ENCODE measurements at regions not wholly inside any gene's neighbourhood (a gene's known extent, or its start where the extent isn't known, plus 50 kb on each side); places are given as distances from the start of the nearest gene placed in this dataset.

DNA sequence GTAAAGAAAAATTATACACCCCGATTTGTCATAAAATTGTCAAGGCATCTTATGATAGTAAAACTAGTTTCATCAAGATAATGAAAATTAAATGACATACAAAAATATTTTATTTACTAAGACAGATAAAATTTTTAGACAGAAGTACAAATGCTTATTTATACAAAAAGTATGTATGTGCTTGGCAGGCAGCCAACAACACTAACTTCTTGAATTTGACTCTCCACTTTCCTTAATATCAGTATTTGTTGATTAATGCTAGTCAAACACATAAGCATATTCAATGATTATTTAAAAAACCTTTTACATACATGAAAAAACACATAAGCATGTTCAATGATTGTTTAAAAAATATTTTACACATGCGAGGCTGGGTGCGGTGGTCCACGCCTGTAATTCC is 1079.9 kb upstream of the CDH6 start:
- Histone ChIP-seq H3K9me3 (ENCODE audit: low read depth) (no peaks in the 10 kb centered on the region), H3K4me1 (ENCODE audit: low read depth) (no peaks in the 10 kb centered on the region), H3K36me3 (no peaks in the 10 kb centered on the region), H3K4me3 (no peak overlapping the region), H3K27ac (no peak overlapping the region), H3K27me3 (no peaks in the 10 kb centered on the region)
- DNase-seq (ENCODE audit: low read depth in 1 of 2, low spot score in 1 of 2) = peak in 1 of 2 donors; percentile 7
- TF ChIP-seq, protein P1, sequence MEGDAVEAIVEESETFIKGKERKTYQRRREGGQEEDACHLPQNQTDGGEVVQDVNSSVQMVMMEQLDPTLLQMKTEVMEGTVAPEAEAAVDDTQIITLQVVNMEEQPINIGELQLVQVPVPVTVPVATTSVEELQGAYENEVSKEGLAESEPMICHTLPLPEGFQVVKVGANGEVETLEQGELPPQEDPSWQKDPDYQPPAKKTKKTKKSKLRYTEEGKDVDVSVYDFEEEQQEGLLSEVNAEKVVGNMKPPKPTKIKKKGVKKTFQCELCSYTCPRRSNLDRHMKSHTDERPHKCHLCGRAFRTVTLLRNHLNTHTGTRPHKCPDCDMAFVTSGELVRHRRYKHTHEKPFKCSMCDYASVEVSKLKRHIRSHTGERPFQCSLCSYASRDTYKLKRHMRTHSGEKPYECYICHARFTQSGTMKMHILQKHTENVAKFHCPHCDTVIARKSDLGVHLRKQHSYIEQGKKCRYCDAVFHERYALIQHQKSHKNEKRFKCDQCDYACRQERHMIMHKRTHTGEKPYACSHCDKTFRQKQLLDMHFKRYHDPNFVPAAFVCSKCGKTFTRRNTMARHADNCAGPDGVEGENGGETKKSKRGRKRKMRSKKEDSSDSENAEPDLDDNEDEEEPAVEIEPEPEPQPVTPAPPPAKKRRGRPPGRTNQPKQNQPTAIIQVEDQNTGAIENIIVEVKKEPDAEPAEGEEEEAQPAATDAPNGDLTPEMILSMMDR (IDR thresholded peaks at IDR 0.05; ENCODE audit: low read depth, low read length) = no peak

DNA sequence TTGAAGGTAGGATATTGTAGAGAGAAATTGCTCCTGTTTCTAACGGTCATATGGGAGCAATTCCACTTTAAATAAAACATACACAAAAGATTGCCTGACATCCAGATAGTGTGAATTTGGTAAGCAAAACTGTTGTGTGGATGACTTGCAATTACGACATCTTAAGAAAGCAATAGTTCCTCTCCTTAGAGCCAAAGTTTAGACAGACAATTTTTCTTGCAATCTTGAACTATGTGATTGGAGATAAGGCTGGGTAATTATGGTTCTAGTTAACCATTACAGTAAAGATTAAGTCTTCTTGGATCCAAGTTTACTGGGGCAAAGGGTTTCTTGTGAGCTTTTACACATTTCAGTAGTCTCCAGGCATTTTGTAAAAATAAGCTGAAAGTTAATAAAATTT is 1080.6 kb upstream of the CDH6 start:
- H3K9me3 ChIP-seq (ENCODE audit: low read depth) = no peaks in the 10 kb centered on the region
- TF ChIP-seq, protein P1 (IDR thresholded peaks at IDR 0.05; ENCODE audit: low read depth, low read length) = no peak
- DNase-seq (ENCODE audit: low read depth in 1 of 2, low spot score in 1 of 2) = peak in 1 of 2 donors; percentile 40
- no peaks in the 10 kb centered on the region for H3K4me1 ChIP-seq (ENCODE audit: low read depth)
- H3K27ac ChIP-seq = no peak overlapping the region
- H3K36me3 ChIP-seq = no peaks in the 10 kb centered on the region
- no peaks in the 10 kb centered on the region for H3K27me3 ChIP-seq
- H3K4me3 ChIP-seq = no peak overlapping the region

DNA sequence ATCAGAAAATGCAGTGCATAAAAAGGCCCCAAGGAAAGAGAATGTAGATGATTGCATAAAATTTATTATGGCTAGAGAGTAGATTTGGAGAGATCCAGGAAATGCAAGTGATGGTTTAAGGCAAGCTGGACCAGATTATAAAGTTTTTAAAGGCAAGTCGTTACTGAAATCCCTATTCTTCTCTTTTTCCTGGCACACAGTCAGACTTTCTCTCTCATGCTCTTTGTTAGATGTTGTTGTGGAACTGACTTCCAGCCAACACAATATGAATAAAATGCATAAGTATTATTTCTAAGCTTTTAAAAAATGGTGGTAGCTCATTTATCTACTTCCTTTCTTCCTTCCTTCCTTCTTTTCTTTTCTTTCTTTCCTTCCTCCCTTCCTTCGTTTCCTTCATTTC is 1085.4 kb upstream of the CDH6 start:
- no peaks in the 10 kb centered on the region for H3K36me3 ChIP-seq
- no peaks in the 10 kb centered on the region for H3K27me3 ChIP-seq
- TF ChIP-seq, protein P1 (IDR thresholded peaks at IDR 0.05; ENCODE audit: low read depth, low read length) = no peak
- no peak overlapping the region for H3K4me3 ChIP-seq
- H3K27ac ChIP-seq = no peak overlapping the region
- H3K9me3 ChIP-seq (ENCODE audit: low read depth) = no peaks in the 10 kb centered on the region
- no peaks in the 10 kb centered on the region for H3K4me1 ChIP-seq (ENCODE audit: low read depth)
- no peak for DNase-seq (ENCODE audit: low read depth in 1 of 2, low spot score in 1 of 2)

DNA sequence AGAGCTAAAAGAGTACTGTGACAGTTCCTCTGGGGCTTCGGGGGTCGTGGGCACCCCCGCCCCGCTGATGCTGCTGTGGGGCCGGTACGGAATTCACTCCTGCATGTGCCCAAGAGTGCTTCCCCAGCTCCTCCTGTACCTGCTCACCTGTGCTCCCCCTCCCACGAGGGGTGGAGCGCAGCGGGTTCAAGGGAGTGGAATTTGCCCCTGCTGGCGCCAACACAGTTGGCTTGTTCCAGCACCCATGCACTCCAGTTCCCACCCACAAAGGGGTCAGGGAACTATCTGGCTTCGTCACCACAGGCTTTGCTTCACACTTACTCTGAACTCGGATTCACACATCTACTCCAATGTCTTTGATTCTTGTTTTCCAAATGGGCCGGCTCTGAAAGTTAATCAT is 1086.9 kb upstream of the CDH6 start:
- Histone ChIP-seq H3K4me3 (no peak overlapping the region), H3K27ac (no peak overlapping the region), H3K27me3 (no peaks in the 10 kb centered on the region), H3K36me3 (no peaks in the 10 kb centered on the region), H3K9me3 (ENCODE audit: low read depth) (no peaks in the 10 kb centered on the region), H3K4me1 (ENCODE audit: low read depth) (no peaks in the 10 kb centered on the region)
- DNase-seq (ENCODE audit: low read depth in 1 of 2, low spot score in 1 of 2) = no peak
- TF ChIP-seq, protein P1 (IDR thresholded peaks at IDR 0.05; ENCODE audit: low read depth, low read length) = no peak

DNA sequence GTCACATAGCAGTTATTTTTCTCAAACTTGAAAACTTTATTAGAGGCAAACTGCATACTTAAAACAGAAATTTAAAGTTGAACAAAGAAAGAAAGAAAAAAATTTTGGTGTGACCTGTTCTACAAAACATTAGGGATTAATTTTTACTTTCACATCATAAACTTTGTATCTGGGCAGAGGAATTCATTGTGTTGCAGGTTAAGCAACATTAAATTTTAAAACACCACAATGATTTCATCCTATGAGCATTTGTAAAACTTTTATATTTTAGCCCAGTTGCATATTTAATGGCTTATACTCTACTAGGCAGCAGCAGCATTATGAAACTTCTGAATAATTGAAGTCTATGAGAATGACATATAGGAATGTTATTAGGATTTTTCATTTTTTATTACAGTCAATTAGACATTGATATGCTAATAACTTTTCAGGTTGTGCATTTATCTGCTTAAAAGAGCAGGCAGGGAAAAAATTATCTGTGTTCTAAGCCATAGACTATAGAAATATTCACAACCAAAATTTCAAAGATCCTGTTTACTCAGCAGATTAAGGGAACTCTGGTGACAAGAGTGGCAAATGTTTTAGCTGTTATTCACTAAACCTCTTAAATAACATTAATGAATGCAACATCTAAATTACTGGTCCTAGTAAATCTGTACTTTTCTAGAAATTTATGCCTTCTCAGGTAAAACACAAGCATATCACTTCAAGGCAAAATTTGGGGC is 1088.5 kb upstream of the CDH6 start:
- H3K27me3 ChIP-seq = no peaks in the 10 kb centered on the region
- H3K27ac ChIP-seq = no peak overlapping the region
- no peak overlapping the region for H3K4me3 ChIP-seq
- DNase-seq (ENCODE audit: low read depth in 1 of 2, low spot score in 1 of 2) = no peak
- no peaks in the 10 kb centered on the region for H3K4me1 ChIP-seq (ENCODE audit: low read depth)
- H3K9me3 ChIP-seq (ENCODE audit: low read depth) = no peaks in the 10 kb centered on the region
- no peaks in the 10 kb centered on the region for H3K36me3 ChIP-seq
- TF ChIP-seq, protein P1 (IDR thresholded peaks at IDR 0.05; ENCODE audit: low read depth, low read length) = no peak

All from cardiac muscle cell (in vitro differentiated cells and primary cell).